IMR-90 (cell line): ENCODE measurements at regions not wholly inside any gene's neighbourhood (a gene's known extent, or its start where the extent isn't known, plus 50 kb on each side); places are given as distances from the start of the nearest gene placed in this dataset.
A peak's percentile ranks its signal among the peaks of the same experiment; 100 is the strongest.

ENCODE experiments used
- ATAC-seq: fragments of 200-7000 bp; cut with Tn5 transposase; 2 replicates; pipeline ENCODE4 v1.9.1; 2020; ENCODE audit warnings: low read depth, mild to moderate bottlenecking, moderate library complexity
- BruUV-seq: library from RNA; stranded (reverse); fragments of 400-500 nt; replicated peaks from 2 replicates; lab custom pipeline; 2021; lab: Mats Ljungman, UMichigan
- CTCF ChIA-PET: fragments of 300-600 bp; formaldehyde crosslinking; extraction: SDS; loops from one replicate; lab custom pipeline; 2021; ENCODE audit warnings: antibody characterized with exemption; lab: Yijun Ruan, JAX
- POLR2A ChIA-PET: fragments of 300-600 bp; sonication (Branson Sonifier 250); formaldehyde crosslinking; loops from one replicate; lab custom pipeline; 2022; ENCODE audit warnings: antibody characterized with exemption; ENCODE audit not compliant: unreplicated experiment; lab: Charles Lee
- DNase-seq: peaks from one replicate; pipeline ENCODE4 v3.0.0; 2013
- H2AFZ ChIP-seq: replicated peaks from 2 replicates; pipeline ENCODE3; 2013; ENCODE audit warnings: low read length, mild to moderate bottlenecking; ENCODE audit not compliant: poor library complexity
- H2AK5ac ChIP-seq: 2 replicates; pipeline ENCODE4 v1.6.1; 2013; ENCODE audit warnings: low read depth, low read length, inconsistent platforms
- H2AK9ac ChIP-seq: replicated peaks from 2 replicates; pipeline ENCODE3; 2013; ENCODE audit warnings: mild to moderate bottlenecking, low read depth, low read length, moderate library complexity; ENCODE audit not compliant: poor library complexity
- H2BK120ac ChIP-seq: 2 replicates; pipeline ENCODE4 v1.6.1; 2013; ENCODE audit warnings: low read depth, low read length, inconsistent platforms
- H2BK15ac ChIP-seq: 3 replicates; pipeline ENCODE4 v1.6.1; 2013; ENCODE audit warnings: low read depth, low read length, inconsistent platforms
- H2BK20ac ChIP-seq: 2 replicates; pipeline ENCODE4 v1.6.1; 2013; ENCODE audit warnings: low read depth, mild to moderate bottlenecking, inconsistent platforms, low read length, moderate library complexity
- H2BK5ac ChIP-seq: 2 replicates; pipeline ENCODE4 v1.6.1; 2013; ENCODE audit warnings: mild to moderate bottlenecking, low read depth, low read length, inconsistent platforms; ENCODE audit not compliant: poor library complexity, severe bottlenecking
- H3K14ac ChIP-seq: replicated peaks from 2 replicates; pipeline ENCODE4 v1.6.1; 2013; ENCODE audit warnings: low read depth, low read length, inconsistent platforms
- H3K18ac ChIP-seq: 2 replicates; pipeline ENCODE4 v1.6.1; 2013; ENCODE audit warnings: low read depth, low read length, control low read depth
- H3K23ac ChIP-seq: 2 replicates; pipeline ENCODE4 v1.6.1; 2013; ENCODE audit warnings: low read depth, low read length, inconsistent platforms
- H3K27ac ChIP-seq: 2 replicates; pipeline ENCODE4 v1.5.1; 2013; ENCODE audit warnings: mild to moderate bottlenecking, control low read depth, low read length; ENCODE audit not compliant: insufficient read depth
- H3K27me3 ChIP-seq: 2 replicates; pipeline ENCODE4 v1.6.1; 2013; ENCODE audit warnings: low read length; ENCODE audit not compliant: control insufficient read depth, insufficient read depth
- H3K36me3 ChIP-seq: 2 replicates; pipeline ENCODE4 v1.6.1; 2013; ENCODE audit warnings: low read length, mixed read lengths; ENCODE audit not compliant: control insufficient read depth, insufficient read depth
- H3K4ac ChIP-seq: 2 replicates; pipeline ENCODE4 v1.6.1; 2013; ENCODE audit warnings: low read depth, low read length, inconsistent platforms
- H3K4me1 ChIP-seq: 2 replicates; pipeline ENCODE4 v1.6.1; 2013; ENCODE audit warnings: low read length, mixed read lengths; ENCODE audit not compliant: control insufficient read depth, insufficient read depth
- H3K4me2 ChIP-seq: 2 replicates; pipeline ENCODE4 v1.6.1; 2013; ENCODE audit warnings: low read depth, mild to moderate bottlenecking, control low read depth, low read length, moderate library complexity
- H3K4me3 ChIP-seq: 2 replicates; pipeline ENCODE4 v1.5.1; 2013; ENCODE audit warnings: low read depth, mild to moderate bottlenecking, control low read depth, low read length, moderate library complexity; ENCODE audit not compliant: insufficient read depth
- H3K56ac ChIP-seq: 2 replicates; pipeline ENCODE4 v1.6.1; 2013; ENCODE audit warnings: low read length, inconsistent platforms; ENCODE audit not compliant: insufficient read depth; ENCODE audit errors: extremely low read depth
- H3K79me1 ChIP-seq, 2 experiments: 2 replicates each; pipeline ENCODE4 v1.6.1; 2013; ENCODE audit warnings: low read length in 2 of 2, inconsistent platforms in 1 of 2, low read depth in 1 of 2
- H3K9ac ChIP-seq: 2 replicates; pipeline ENCODE4 v1.6.1; 2013; ENCODE audit warnings: low read depth, low read length, control low read depth
- H3K9me1 ChIP-seq: 2 replicates; pipeline ENCODE4 v1.6.1; 2013; ENCODE audit warnings: low read length, inconsistent platforms; ENCODE audit not compliant: insufficient read depth
- H3K9me3 ChIP-seq: 2 replicates; pipeline ENCODE4 v1.6.1; 2013; ENCODE audit warnings: low read length; ENCODE audit not compliant: control insufficient read depth, insufficient read depth
- H4K20me1 ChIP-seq: 2 replicates; pipeline ENCODE4 v1.6.1; 2013; ENCODE audit warnings: low read length, inconsistent platforms; ENCODE audit not compliant: insufficient read depth
- H4K5ac ChIP-seq: 2 replicates; pipeline ENCODE4 v1.6.1; 2013; ENCODE audit warnings: mild to moderate bottlenecking, low read depth, low read length, control low read depth
- H4K8ac ChIP-seq, 2 experiments: 2 replicates each; pipeline ENCODE4 v1.6.1; 2013; ENCODE audit warnings: low read depth in 2 of 2, low read length in 2 of 2, control low read depth in 1 of 2, inconsistent platforms in 1 of 2
- H4K91ac ChIP-seq: 2 replicates; pipeline ENCODE4 v1.6.1; 2013; ENCODE audit warnings: low read depth, low read length, inconsistent platforms; ENCODE audit not compliant: insufficient read depth
- CEBPB ChIP-seq: IDR thresholded peaks from 2 replicates; pipeline ENCODE4 v1.6.1; 2012; ENCODE audit warnings: low read depth, low read length, improper control_type of control experiment
- FOS ChIP-seq: fragments of 150-350 bp; IDR thresholded peaks from 2 replicates; pipeline ENCODE4 v1.6.1; 2016; ENCODE audit warnings: low read depth, low read length
- RAD21 ChIP-seq: IDR thresholded peaks from 2 replicates; pipeline ENCODE4 v1.6.1; 2012; ENCODE audit warnings: low read length, improper control_type of control experiment
- SMC3 ChIP-seq: fragments of 150-350 bp; IDR thresholded peaks from 2 replicates; pipeline ENCODE4 v1.6.1; 2016; ENCODE audit warnings: low read depth, mild to moderate bottlenecking, antibody characterized with exemption, low read length, moderate library complexity
- WGBS, 2 experiments: methylation state at CpG; one replicate each; pipeline versions ENCODE4 v1.1.5 to v1.1.7; 2013; ENCODE audit warnings: missing lambda C conversion rate in 2 of 2; ENCODE audit not compliant: insufficient read length in 1 of 2; ENCODE audit errors: extremely low coverage in 2 of 2; 5-methylcytosine and 5-hydroxymethylcytosine counted together
- dilution Hi-C: fragments of 300-500 bp; cut with HindIII; formaldehyde crosslinking; loops from one replicate; pipeline ENCODE4 v1.14.3; 2018; ENCODE audit warnings: low sequenced_read_pairs; ENCODE audit not compliant: unreplicated experiment
- in situ Hi-C: fragments of 300-500 bp; cut with MboI; formaldehyde crosslinking; loops from 3 replicates; pipeline ENCODE4 v1.14.3; 2019; ENCODE audit warnings: low sequenced_read_pairs, inconsistent platforms, mixed read lengths
- intact Hi-C: fragments of 100-400 bp; cut with micrococcal nuclease; formaldehyde crosslinking; loops from 2 replicates; pipeline ENCODE4 v1.10.0; 2022
- TF ChIP-seq, protein P1 (sequence below): conservative IDR thresholded peaks from 2 replicates; pipeline ENCODE4 v1.5.1; 2012; ENCODE audit warnings: mild to moderate bottlenecking, low read depth, low read length, improper control_type of control experiment

DNA sequence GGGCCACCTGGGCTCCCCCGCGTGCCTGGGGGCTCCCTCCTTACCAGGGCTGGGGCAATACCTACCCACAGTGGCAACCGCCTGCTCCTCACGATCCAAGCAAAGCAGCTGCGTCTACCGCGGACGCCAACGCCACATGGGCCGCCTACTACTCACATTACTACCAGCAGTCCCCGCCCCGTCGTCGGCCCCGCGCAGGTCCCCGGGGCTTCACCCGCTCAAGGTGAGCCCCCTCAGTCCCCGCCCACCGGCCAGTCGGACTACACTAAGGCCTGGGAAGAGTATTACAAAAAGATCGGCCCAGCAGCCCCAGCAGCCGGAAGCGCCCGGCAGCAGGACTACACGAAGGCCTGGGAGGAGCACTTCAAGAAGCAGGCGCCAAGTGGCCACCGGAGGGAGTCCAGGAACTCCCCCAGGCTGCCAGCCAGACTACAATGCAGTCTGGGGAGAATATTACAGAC lies 106.0 kb upstream of the MTAP start:
- Histone ChIP-seq H2BK20ac (no peak overlapping the region), H3K4me1 (no peaks in the 10 kb centered on the region), H3K36me3 (no peaks in the 10 kb centered on the region), H2AK9ac (no peak overlapping the region), H2BK5ac (no peak overlapping the region), H3K23ac (no peak overlapping the region), H2BK15ac (no peak overlapping the region), H3K79me1 (no peaks in the 10 kb centered on the region), H3K9me1 (no peaks in the 10 kb centered on the region), H3K9ac (no peak overlapping the region), H4K91ac (no peak overlapping the region), H3K27ac (no peak overlapping the region), H2BK120ac (no peak overlapping the region), H4K8ac (no peak overlapping the region), H3K27me3 (no peaks in the 10 kb centered on the region), H2AFZ (no peak overlapping the region), H3K4me3 (no peak overlapping the region), H3K56ac (no peak overlapping the region), H3K18ac (no peak overlapping the region), H3K4ac (no peak overlapping the region), H3K4me2 (no peak overlapping the region), H4K5ac (no peak overlapping the region), H2AK5ac (no peak overlapping the region), H3K14ac (no peak overlapping the region), H3K9me3 (peaks cover 5% of the 10 kb centered on the region; the same call in 1 of the 2 replicates), H4K20me1 (no peaks in the 10 kb centered on the region)
- DNase-seq, result no peak
- intact Hi-C loops, result no loop called here
- no peak for ATAC-seq
- in situ Hi-C loops, result loop anchor here (25.0 kb wide), 1 partner anchor 91 kb away; no protein-coding TSS in a partner anchor
- BruUV-seq, result no TSS peak
- dilution Hi-C loops, result no loop called here
- ChIA-PET POLR2A (no interaction called here), CTCF (no interaction called here)
- TF ChIP-seq SMC3, result 0 out of 2 replicates have a peak, but pooled peaks have one; percentile 11
- TF ChIP-seq RAD21, result no peak
- TF ChIP-seq, protein P1, sequence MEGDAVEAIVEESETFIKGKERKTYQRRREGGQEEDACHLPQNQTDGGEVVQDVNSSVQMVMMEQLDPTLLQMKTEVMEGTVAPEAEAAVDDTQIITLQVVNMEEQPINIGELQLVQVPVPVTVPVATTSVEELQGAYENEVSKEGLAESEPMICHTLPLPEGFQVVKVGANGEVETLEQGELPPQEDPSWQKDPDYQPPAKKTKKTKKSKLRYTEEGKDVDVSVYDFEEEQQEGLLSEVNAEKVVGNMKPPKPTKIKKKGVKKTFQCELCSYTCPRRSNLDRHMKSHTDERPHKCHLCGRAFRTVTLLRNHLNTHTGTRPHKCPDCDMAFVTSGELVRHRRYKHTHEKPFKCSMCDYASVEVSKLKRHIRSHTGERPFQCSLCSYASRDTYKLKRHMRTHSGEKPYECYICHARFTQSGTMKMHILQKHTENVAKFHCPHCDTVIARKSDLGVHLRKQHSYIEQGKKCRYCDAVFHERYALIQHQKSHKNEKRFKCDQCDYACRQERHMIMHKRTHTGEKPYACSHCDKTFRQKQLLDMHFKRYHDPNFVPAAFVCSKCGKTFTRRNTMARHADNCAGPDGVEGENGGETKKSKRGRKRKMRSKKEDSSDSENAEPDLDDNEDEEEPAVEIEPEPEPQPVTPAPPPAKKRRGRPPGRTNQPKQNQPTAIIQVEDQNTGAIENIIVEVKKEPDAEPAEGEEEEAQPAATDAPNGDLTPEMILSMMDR, result peak; percentile 18; the same call in 1 of the 2 replicates
- TF ChIP-seq CEBPB, result no peak
- no peak for TF ChIP-seq FOS
- WGBS, 2 experiments, result 64% methylated on average over 5 of the region's 28 CpGs; no CpG with 5 or more reads in 1 of the 2 experiments
